ENCODE measurements at regions not wholly inside any gene's neighbourhood (a gene's known extent, or its start where the extent isn't known, plus 50 kb on each side); places are given as distances from the start of the nearest gene placed in this dataset.
"Not testable (repeated sequence)": the region's sequence is repeated elsewhere in the genome, so short reads cannot be mapped to it uniquely, and the experiment has no call there.

DNA sequence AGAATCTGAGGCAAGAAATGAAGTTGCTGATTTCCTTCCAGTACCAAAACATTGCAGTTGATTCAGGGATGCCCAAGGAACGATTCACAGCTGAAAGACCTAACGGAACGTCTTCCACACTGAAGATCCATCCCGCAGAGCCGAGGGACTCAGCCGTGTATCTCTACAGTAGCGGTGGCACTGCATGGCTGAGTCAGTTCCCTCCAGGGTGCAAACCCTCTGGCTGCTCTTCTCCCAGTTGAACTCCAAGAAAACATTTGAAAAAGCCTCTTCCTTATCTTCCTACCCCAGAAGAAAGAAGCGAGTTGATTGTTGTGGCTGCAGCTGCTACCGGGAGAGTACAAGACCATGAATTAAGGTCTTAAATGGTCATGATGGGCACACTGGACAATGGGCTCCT is 147.1 kb upstream of the PRSS1 start:
- no peak for DNase-seq

DNA sequence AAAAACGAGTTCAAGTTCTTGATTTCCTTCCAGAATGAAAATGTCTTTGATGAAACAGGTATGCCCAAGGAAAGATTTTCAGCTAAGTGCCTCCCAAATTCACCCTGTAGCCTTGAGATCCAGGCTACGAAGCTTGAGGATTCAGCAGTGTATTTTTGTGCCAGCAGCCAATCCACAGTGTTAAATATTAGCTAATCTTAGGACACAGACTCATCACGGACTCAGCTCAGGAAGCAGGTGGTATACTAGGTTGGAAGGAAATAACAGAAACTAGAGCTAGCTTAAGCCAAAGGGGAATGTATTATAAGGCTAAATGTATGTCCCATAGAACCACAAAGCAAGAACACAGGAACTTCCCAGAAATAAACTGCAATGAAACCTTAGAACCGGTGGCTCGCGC is 151.0 kb upstream of the PRSS1 start:
- no peak for DNase-seq

DNA sequence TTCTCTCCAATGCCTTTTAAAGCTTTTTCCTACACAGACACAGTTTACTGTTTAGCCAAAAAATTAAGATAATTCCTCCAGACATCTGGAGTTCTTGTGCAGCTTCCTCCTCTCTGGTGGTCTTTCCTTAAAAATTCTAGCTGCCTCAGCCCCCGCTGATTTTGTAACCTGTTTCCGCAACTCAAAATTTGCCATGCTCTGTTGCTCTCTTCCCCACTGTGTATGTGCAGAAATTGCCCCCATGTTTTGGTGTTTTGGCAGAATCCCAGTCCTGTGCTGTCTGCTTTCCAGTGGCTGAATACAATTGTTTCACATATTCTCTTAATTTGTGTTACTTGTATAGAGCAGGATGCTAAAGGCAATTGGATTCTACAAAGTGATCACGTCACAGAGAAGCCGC is 151.7 kb upstream of the PRSS1 start:
- no peak for DNase-seq

DNA sequence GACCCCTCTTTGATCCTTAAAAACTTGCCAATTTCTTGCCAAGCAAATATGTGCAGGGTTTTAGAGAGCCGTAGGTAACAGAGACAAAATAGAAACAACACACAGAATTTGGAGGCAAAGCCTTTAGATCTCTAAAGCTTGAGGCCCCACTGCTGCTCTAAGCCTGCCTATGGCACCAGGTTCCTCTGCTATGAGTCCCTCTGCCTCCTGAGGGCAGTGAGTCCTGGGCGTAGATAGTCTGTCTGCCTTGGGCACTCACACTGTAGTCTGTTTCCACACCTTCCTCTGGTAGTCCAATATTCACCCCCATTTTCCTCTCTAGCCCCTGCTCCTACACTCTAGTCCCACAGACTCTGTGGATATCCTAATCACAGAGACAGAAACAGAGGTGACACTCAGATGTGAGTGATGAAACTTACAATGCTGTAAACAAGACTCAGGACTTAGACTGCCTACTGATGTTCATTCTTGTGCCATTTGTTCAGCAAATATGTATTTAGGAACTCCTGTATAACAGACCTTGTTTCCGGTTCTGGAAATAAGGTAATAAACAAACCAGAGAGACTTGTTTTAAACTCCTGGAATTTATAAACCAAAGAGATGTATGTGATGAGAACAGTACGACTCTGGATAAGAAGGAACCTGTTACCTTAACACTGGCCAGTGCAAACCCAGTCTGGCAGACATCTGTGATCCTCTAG is 153.3 kb upstream of the PRSS1 start:
- no peak for DNase-seq

DNA sequence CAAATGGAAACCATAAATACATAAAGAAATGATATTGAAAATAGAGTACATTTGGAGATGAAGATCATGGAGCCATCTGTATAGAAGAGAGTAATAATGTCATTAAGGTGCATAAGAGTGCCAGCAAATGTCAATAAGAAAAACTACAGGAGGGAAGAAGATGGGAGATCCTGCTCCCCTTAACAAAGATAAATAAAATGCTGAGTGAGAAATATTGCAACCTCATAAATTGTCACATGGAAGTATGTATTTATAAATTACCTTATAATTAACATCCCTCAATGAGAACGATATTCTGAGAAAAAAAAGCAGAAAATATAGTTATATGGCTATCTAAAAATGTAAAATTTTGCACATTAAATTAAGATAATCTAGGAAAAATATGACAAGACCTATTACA is 155.2 kb upstream of the PRSS1 start:
- no peak for DNase-seq

DNA sequence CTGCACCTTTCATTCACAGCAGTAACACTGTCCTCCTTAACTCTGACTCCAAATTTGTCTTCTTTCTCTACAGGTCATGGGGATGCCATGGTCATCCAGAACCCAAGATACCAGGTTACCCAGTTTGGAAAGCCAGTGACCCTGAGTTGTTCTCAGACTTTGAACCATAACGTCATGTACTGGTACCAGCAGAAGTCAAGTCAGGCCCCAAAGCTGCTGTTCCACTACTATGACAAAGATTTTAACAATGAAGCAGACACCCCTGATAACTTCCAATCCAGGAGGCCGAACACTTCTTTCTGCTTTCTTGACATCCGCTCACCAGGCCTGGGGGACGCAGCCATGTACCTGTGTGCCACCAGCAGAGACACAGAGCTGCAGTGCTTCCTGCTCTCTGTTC is 156.2 kb upstream of the PRSS1 start:
- DNase-seq: no peak

DNA sequence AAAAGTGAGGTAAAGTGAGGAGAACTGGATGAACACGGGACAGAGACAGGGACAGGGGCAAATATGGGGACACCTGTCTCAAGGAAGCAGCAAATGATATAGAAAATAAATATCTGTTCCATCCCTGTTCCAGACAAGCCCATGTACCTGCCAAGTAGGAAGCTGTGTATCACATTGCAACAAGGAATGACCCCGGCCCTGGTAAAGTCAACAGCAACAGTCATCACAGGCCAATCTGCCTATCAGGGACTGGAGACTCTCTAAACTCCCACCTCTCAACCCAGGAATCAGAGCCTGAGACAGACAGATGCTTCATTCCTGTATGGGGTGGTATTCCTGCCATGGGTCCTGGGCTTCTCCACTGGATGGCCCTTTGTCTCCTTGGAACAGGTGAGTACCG is 156.6 kb upstream of the PRSS1 start:
- no peak for DNase-seq

DNA sequence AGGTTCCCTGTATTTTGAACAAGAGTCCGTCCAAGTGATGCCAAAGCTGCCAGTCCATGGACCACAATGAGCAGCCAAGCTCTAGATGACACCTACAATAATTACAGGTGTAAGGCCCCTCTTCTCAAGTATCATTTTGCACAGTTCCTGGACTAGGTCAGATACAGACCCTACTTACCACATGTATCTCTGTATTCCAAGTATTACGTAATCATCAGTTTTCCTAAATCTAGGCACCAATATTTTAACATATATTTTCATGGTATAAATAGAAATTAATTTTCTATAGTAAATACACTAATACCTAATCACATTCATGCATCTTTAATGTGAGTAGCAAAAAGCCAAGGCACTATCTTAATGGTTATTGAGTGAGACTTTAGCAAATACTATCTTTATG is 157.0 kb upstream of the PRSS1 start:
- no peak for DNase-seq

DNA sequence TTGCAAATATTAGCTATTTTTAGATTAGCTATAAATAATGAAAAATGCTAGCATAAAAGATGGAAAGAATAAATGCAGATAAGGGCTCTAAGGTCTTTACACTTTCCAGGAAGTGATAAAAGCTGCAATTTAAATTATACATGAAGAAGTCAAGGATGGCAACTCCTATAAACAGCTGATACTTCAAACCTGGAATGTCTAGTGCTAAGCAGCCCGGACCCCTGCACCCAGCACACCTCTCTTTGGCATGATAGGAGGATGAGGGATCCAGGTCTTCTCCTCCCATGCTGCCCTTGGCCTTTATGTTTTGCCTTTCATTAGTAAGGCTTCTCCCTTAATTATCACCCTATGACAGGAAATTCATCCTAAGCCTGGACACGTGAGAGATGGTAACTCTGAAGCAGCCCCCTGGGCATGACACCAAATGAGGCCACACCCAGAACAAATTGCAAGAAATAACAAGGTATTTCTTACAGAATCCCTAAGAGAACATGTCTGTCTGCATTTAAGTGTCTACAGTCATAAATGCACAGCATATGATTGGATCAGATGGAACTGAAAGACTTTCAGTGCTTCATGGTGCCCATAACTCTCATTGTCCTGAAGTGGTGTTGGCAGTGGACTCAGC is 158.3 kb upstream of the PRSS1 start:
- DNase-seq: no peak

DNA sequence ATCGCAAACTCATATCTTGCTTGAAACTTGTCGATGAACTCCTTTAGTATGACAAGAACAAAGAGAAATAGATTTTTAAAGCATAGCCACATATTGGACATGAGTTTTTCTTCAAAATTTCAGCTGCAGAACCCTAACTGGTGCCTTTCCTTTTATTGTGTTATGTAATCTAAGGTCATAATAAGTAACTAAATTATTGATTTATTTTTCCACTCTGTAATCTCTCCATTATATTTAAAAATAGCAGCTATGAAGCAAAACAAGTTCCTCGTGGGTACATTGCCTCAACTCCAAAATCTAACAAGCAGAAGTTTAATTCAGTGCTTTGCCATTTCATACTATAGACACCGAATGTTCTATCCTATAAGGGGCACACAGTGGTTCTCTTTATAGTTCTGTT is 159.2 kb upstream of the PRSS1 start:
- no peak for DNase-seq

DNA sequence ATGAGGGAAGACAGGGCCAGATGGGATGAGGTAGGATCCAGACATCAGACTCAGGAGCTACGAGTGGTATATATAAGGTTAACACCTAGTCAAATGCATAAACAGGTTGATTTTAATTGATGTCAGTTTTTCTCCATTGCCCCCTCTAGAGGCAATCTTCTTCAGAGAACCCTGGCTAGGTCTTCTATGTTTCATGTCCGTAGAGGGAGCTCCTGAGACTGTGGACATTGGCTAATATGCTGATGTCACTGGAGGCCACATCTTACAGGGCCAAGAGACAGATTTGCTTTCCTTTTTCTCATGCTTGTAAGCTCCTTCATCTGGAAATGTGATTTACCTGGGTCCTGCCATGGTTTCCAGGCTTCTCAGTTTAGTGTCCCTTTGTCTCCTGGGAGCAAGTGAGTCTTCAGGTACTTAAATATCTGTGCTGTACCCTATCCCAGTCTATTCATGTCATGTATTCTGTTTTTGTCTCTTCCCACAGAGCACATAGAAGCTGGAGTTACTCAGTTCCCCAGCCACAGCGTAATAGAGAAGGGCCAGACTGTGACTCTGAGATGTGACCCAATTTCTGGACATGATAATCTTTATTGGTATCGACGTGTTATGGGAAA is 161.6 kb upstream of the PRSS1 start:
- DNase-seq: peak; percentile 55

DNA sequence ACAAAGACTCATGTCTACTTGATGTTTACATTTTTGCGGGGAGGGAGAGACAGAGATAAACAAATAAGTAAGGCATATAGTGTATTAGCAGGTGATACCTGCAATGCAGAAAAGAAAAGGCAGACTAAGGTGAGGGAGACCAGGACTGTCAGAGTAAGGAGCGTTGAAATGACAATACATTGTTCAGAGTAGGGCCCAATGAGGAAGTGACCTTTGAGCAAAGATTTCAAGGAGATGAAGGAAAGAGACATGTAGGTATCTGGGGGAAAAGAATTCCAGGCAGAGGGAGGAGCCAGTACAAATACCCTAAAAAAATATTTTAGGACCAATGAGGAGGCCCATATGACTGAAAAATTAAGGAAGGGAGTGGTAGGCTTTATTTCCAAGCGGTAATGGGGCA is 162.7 kb upstream of the PRSS1 start:
- DNase-seq: no peak

DNA sequence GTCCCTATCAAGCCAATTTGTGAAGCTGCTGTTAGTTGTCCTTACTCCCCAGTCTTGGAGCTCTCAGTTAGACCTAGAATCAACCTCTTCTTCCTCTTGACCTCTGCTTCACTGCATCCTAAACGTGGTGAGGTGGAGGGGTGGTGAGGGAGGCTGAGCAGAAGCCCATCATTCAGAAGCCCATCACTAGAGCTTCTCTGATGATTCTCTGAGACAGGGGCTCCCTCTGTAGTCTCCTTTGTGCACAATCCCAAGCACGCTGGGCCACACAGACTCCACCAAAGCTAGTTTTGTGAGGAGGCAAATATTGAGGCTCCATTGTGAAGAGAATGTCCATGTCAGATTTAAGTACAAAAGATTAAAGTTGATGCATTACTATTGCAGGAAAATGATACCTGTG is 163.8 kb upstream of the PRSS1 start:
- no peak for DNase-seq

DNA sequence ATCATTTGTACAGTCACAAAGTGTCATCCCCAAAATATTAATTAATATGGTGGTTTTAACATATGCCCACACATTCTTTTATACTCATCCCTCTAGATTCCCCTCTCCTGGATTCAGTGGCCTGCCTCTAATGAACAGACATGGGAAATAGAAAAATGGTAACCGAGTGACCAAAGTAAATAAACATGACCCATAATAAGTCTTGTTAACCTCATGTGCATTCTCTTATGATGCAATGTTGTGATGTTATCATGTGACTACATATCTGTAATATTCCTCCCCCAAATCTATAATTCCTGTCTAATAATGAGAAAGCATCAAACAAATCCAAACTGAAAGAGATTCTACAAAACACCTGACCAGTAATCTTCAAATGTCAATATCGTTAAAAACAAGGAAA is 164.5 kb upstream of the PRSS1 start:
- no peak for DNase-seq

DNA sequence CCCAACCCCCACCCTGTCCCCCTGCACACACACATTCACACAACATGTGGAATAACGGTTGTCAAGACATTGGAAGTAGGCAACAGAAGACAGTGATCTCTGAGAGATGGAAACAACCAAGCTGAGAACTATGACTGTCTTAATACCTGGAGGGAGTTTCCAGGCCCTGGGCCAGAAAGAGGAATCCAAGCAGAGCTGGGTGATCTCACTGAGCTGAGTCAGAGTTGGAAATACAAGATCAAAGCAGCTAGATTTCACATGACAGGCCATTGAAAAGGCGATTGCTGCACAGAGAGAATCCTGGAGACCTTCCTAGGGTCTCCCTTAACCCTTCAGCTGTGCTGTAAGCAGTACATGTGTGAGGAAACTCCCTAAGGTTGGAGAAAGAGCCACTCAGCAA is 165.8 kb upstream of the PRSS1 start:
- peak; percentile 66 for DNase-seq

DNA sequence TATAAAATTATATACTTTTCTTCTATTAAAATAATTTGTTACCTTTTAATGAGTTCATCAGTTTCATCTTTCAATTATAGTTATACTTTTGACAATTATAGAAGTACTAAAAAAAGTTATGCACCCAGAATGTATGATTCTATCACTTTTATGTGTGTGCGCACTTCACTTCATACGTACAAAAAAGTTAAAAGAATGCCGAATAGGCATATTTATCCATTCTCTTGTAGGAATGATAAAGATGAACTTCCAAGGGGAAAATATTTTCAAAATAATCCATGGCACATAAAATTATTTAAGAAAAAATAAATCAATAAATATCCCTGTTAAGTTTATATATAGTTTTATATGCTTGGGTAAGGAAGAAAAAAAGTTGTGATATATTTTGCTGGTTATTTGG is 166.9 kb upstream of the PRSS1 start:
- DNase-seq: no peak

DNA sequence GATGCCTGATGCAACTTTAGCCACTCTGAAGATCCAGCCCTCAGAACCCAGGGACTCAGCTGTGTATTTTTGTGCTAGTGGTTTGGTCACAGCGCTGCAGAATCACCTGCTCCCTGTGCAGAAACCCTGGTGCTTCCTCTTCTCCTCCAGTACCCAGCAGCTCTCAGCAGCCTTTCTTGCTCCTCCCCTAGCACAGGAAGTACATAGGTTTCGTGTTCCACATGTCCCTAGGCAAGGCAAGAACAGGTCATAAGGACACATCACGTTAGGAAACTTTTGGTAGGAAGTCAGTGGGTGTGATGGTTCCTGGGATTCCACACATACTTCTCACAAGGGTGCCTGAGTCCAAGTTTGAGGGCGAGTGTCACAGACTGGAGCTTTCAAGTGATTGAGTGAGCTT is 167.9 kb upstream of the PRSS1 start:
- DNase-seq: peak; percentile 50

DNA sequence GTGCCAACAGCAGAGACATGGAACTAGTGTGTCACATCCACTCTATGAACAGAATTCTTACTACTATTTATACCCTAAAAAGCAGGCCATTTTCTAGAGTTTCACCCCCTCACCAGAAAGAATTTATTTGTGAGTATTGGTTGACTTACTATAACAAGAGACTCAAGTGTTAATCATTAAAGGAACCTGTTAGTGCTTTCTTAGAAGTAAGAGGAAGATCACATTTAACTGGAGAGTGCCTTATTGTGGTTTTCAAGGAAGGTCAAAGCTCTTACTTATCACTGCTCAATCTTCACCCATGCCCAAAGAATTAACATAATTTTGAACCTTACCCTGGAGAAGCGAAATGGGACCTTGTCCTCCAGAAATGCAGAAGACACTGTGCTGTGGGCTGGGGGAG is 169.3 kb upstream of the PRSS1 start:
- DNase-seq: no peak

DNA sequence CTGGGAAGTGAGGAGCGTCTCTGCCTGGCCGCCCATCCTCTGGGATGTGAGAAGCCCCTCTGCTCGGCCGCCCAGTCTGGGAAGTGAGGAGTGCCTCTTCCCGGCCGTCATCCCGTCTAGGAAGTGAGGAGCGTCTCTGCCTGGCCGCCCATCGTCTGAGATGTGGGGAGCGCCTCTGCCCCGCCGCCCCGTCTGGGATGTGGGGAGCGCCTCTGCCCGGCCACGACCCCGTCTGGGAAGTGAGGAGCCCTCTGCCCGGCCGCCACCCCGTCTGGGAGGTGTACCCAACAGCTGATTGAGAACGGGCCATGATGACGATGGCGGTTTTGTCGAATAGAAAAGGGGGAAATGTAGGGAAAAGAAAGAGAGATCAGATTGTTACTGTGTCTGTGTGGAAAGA is 173.9 kb upstream of the PRSS1 start:
- not testable (repeated sequence) for DNase-seq

DNA sequence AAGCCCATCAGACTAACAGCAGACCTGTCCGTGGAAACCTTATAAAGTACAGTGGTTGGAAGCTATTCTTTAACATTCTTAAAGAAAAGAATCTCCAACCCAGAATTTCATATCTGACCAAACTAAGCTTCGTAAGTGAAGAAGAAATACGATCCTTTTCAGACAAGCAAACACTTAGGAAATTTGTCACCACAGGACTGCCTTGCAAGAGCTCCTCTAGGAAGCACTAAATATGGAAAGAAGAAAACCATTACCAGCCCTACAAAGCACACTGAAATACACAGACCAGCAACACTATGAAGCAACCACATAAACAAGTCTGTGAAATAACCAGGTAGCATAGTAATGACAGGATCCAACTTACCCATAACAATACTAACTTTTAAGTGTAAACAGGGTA is 177.7 kb upstream of the PRSS1 start:
- DNase-seq: no peak

DNA sequence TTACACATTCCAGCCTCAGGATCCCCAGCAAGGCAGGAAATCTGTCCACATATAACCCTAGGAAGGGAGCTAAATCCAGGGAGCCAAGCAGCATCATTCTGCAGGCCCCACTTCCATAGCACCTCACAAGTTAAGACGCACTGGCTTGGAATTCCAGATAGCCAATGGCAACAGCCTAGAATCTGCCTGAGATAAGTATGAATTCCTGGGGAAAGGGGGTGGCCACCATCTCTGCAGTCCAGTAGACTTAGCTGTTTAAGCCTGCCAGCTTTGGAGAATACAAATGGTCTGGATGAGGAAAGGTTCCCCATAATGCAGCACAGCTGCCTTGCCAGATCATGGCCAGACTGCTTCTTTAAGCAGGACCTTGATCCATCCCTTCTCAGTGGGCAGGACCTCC is 179.4 kb upstream of the PRSS1 start:
- no peak for DNase-seq

DNA sequence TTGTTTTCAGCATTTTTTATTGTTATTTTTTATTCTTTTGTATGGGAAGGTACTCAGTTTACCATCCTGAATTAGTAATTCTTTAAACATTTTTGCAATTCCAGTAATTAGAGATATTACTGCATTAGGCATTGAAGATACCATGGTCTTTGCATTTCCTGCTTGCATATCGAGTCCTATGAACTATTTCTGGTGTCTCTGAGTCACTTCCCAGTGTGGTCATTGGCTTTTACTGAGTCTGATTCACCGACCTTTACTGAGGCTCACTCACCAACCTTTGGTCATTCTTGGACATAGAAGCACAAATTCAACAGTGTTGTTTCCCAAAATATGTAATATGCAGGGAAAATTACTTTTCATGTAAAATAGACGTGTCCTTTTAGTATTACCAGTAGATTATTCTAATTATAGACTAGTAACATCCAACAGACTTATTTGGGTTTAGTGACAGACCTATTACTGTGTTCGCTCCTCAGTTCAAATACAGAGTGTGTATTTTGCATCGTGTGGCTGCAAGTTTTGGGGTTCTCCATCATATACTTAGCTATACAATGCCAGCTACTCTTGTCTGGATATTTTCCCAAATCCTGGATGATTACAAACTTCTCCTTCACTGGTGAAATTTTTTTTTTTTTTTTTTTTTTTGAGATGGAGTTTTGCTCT is 180.7 kb upstream of the PRSS1 start:
- peak; percentile 2 for DNase-seq

DNA sequence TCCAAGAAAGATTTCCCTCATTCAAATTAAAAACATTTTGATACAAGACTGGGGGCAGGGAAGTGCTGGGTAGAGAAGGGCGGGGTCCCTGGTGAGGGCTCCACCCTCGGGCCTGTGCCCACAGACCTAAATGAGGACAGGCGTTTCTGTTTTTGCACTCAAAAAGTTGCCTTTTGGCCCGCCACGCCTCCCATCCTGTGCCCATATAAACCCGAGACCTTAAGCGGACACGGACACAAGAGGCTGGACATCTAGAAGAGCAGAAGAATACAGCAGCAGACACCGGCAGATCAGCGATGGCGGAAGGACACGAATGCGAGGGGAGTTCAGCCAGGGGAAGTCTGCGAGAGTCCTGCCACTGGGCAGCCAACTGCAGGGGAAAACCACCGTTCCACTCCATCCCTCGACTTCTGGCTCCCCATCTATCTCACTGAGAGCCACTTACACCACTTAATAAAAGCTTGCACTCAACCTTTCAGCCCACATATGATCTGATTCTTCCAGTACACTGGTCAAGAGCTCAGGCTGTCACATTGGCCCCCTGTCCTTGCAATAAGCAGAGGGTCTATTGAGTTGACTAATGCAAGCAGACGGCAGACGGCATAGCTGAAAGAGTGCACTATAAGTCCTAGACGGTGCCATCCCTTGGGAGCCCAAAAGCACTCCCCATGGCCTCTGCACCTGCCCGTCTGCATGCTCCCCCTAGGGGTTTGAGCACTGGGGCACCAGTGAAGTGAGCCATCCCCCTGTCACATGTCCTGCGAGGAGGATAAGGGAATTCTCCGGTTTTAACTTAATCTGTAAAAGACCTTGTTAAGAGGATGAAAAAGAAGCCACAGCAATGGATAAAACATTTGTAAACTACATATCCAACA is 181.8 kb upstream of the PRSS1 start:
- no peak for DNase-seq
